ENCODE measurements at regions not wholly inside any gene's neighbourhood (a gene's known extent, or its start where the extent isn't known, plus 50 kb on each side); places are given as distances from the start of the nearest gene placed in this dataset.

GRCh38 chr18:78419171-78419570 lies 560.4 kb upstream of the SALL3 start:
- 78 to 82% methylated on average over 7 of the region's 7 CpGs for WGBS, 2 donors
- Histone ChIP-seq H3K27me3 (no peaks in the 10 kb centered on the region), H3K27ac (no peak overlapping the region), H3K4me1 (no peaks in the 10 kb centered on the region), H3K9me3 (no peaks in the 10 kb centered on the region), H3K4me3 (no peak overlapping the region), H3K36me3 (no peaks in the 10 kb centered on the region)
- intact Hi-C loops (cut with DNase I) = no loop called here
- TF ChIP-seq POLR2A (IDR thresholded peaks at IDR 0.05) (no peak), CTCF (IDR thresholded peaks at IDR 0.05) (no peak)
- DNase-seq = no peak

DNA sequence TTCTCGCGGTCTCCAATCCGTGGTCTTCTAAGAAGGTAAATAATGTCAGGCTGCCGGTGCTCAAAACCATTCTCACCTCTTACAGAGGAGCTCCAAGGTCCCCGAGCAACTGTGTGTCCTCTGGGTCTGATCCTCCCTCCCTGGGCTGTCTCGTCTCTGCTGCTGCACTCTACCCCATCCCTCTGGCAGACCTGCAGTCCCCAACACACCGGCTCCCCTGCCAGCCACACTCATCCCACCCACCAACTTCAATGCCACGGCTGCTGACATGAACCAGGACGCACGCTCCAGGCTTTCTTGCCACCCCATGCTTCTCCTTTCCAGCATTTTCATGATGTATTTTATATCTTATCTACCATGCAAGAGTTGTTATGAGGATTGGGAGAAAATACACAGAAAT lies 559.5 kb upstream of the SALL3 start:
- H3K27ac ChIP-seq = no peak overlapping the region
- H3K36me3 ChIP-seq = no peaks in the 10 kb centered on the region
- TF ChIP-seq POLR2A (IDR thresholded peaks at IDR 0.05) (no peak), CTCF (IDR thresholded peaks at IDR 0.05) (no peak), EP300 (IDR thresholded peaks at IDR 0.05) (no peak), POLR2AphosphoS5 (IDR thresholded peaks at IDR 0.05) (no peak)
- WGBS, 2 donors = 87 to 89% methylated on average over 10 of the region's 10 CpGs
- no peaks in the 10 kb centered on the region for H3K4me1 ChIP-seq
- no peaks in the 10 kb centered on the region for H3K27me3 ChIP-seq
- no peaks in the 10 kb centered on the region for H3K9me3 ChIP-seq
- DNase-seq = no peak
- intact Hi-C loops (cut with DNase I) = no loop called here
- no peak overlapping the region for H3K4me3 ChIP-seq

DNA sequence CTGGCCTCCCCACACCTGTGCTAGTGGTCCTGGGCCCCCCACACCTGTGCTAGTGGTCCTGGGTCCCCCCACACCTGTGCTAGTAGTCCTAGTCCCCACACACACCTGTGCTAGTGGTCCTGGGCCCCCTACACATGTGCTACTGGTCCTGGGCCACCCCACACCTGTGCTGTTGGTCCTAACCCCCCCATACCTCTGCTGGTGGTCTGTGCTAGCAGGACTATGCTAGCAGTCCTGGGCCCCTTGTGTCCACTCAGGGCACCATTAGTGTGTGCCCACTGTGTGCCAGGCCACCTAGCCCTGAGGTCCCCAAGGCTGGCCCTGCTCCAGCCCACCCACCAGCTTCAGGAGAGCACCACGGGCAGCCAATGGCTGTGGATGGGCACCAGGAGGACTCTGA lies 558.2 kb upstream of the SALL3 start:
- TF ChIP-seq POLR2A (IDR thresholded peaks at IDR 0.05) = no peak
- no peak for TF ChIP-seq CTCF (IDR thresholded peaks at IDR 0.05)
- TF ChIP-seq POLR2AphosphoS5 (IDR thresholded peaks at IDR 0.05) = no peak
- no peak for TF ChIP-seq EP300 (IDR thresholded peaks at IDR 0.05)
- intact Hi-C loops (cut with DNase I) = no loop called here

GRCh38 chr18:78422336-78422735 lies 557.3 kb upstream of the SALL3 start:
- H3K4me1 ChIP-seq = no peaks in the 10 kb centered on the region
- DNase-seq = no peak
- TF ChIP-seq EP300 (IDR thresholded peaks at IDR 0.05) (no peak), POLR2A (IDR thresholded peaks at IDR 0.05) (no peak), POLR2AphosphoS5 (IDR thresholded peaks at IDR 0.05) (no peak), CTCF (IDR thresholded peaks at IDR 0.05) (no peak)
- H3K9me3 ChIP-seq = no peaks in the 10 kb centered on the region
- 80 to 84% methylated on average over 7 of the region's 7 CpGs for WGBS, 2 donors
- H3K27me3 ChIP-seq = no peaks in the 10 kb centered on the region
- no peak overlapping the region for H3K4me3 ChIP-seq
- H3K27ac ChIP-seq = no peak overlapping the region
- intact Hi-C loops (cut with DNase I) = no loop called here
- H3K36me3 ChIP-seq = no peaks in the 10 kb centered on the region

More for the DNA sequence above, 558.2 kb upstream of the SALL3 start:
- Histone ChIP-seq H3K4me3 (no peak overlapping the region), H3K27ac (no peak overlapping the region), H3K9me3 (no peaks in the 10 kb centered on the region), H3K4me1 (no peaks in the 10 kb centered on the region), H3K36me3 (no peaks in the 10 kb centered on the region), H3K27me3 (no peaks in the 10 kb centered on the region)
- WGBS, 2 donors = 52 to 74% methylated on average over 1 of the region's 1 CpG
- DNase-seq = no peak

- no peaks in the 10 kb centered on the region for H3K4me1 ChIP-seq
- intact Hi-C loops (cut with DNase I) = no loop called here
- no peak overlapping the region for H3K4me3 ChIP-seq
- TF ChIP-seq POLR2A (IDR thresholded peaks at IDR 0.05) = no peak
- no peak for TF ChIP-seq EP300 (IDR thresholded peaks at IDR 0.05)
- TF ChIP-seq POLR2AphosphoS5 (IDR thresholded peaks at IDR 0.05) = no peak
- TF ChIP-seq CTCF (IDR thresholded peaks at IDR 0.05) = no peak
- DNase-seq = no peak
- no peaks in the 10 kb centered on the region for H3K9me3 ChIP-seq
- no peak overlapping the region for H3K27ac ChIP-seq
- no peaks in the 10 kb centered on the region for H3K27me3 ChIP-seq
- H3K36me3 ChIP-seq = no peaks in the 10 kb centered on the region
- WGBS, 2 donors = 84 to 85% methylated on average over 12 of the region's 12 CpGs
Measured at GRCh38 chr18:78423811-78424210, 555.8 kb upstream of the SALL3 start.

All from sigmoid colon (tissue), 6 donors.